GM23338 (cell line): ENCODE measurements at regions not wholly inside any gene's neighbourhood (a gene's known extent, or its start where the extent isn't known, plus 50 kb on each side); places are given as distances from the start of the nearest gene placed in this dataset.

Experiments
- ATAC-seq: fragments of 200-7000 bp; cut with Tn5 transposase; 3 replicates; pipeline ENCODE4 v1.9.1; 2020
- DNase-seq: peaks from one replicate; pipeline ENCODE4 v3.0.0-alpha.2; 2015; ENCODE audit warnings: low spot score
- H2AFZ ChIP-seq: fragments of 200-600 bp; sonication (generic); 2 replicates; pipeline ENCODE4 v1.8.0; 2016; ENCODE audit warnings: antibody characterized with exemption, mild to moderate bottlenecking, moderate library complexity
- H3F3A ChIP-seq: fragments of 200-600 bp; sonication (generic); replicated peaks from 2 replicates; pipeline ENCODE4 v1.8.0; 2017; ENCODE audit warnings: antibody characterized with exemption, mixed run types, low read depth
- H3K27ac ChIP-seq: fragments of 200-600 bp; sonication (generic); 2 replicates; pipeline ENCODE4 v1.6.1; 2016; ENCODE audit warnings: low read depth
- H3K27me3 ChIP-seq: fragments of 200-600 bp; sonication (generic); 2 replicates; pipeline ENCODE4 v1.8.0; 2016; ENCODE audit warnings: mild to moderate bottlenecking, mixed run types, moderate library complexity; ENCODE audit not compliant: insufficient read depth
- H3K36me3 ChIP-seq: fragments of 200-600 bp; sonication (generic); 2 replicates; pipeline ENCODE4 v1.8.0; 2016; ENCODE audit warnings: mild to moderate bottlenecking; ENCODE audit not compliant: insufficient read depth
- H3K4me1 ChIP-seq: fragments of 200-600 bp; sonication (generic); 2 replicates; pipeline ENCODE4 v1.8.0; 2016; ENCODE audit warnings: mild to moderate bottlenecking, moderate library complexity; ENCODE audit not compliant: insufficient read depth
- H3K4me2 ChIP-seq: fragments of 200-600 bp; sonication (generic); 2 replicates; pipeline ENCODE4 v1.7.1; 2017; ENCODE audit warnings: mixed run types
- H3K4me3 ChIP-seq: fragments of 200-600 bp; sonication (generic); 2 replicates; pipeline ENCODE4 v1.6.1; 2016; ENCODE audit warnings: mixed run types
- H3K79me2 ChIP-seq: fragments of 200-600 bp; sonication (generic); replicated peaks from 2 replicates; pipeline ENCODE4 v1.8.0; 2017; ENCODE audit warnings: mild to moderate bottlenecking; ENCODE audit not compliant: insufficient read depth
- H3K9me2 ChIP-seq: fragments of 200-600 bp; sonication (generic); 2 replicates; pipeline ENCODE4 v1.8.0; 2017; ENCODE audit not compliant: insufficient read depth
- H4K20me1 ChIP-seq: fragments of 200-600 bp; sonication (generic); replicated peaks from 2 replicates; pipeline ENCODE4 v1.8.0; 2017; ENCODE audit warnings: mild to moderate bottlenecking; ENCODE audit not compliant: insufficient read depth
- H3K27ac Mint-ChIP-seq: 2 replicates; pipeline ENCODE4 v1.8.0; 2020; ENCODE audit warnings: inconsistent platforms, mild to moderate bottlenecking, moderate library complexity, mixed read lengths
- H3K27me3 Mint-ChIP-seq: 3 replicates; pipeline ENCODE4 v1.8.0; 2022; ENCODE audit warnings: low read depth, mild to moderate bottlenecking, moderate library complexity, mixed read lengths, inconsistent platforms; ENCODE audit not compliant: insufficient read depth, poor library complexity
- H3K36me3 Mint-ChIP-seq: 3 replicates; pipeline ENCODE4 v1.8.0; 2021; ENCODE audit warnings: low read depth, mild to moderate bottlenecking, inconsistent platforms, moderate library complexity, mixed read lengths
- H3K4me1 Mint-ChIP-seq: 3 replicates; pipeline ENCODE4 v1.8.0; 2020; ENCODE audit warnings: mild to moderate bottlenecking, inconsistent platforms, mixed read lengths
- H3K4me3 Mint-ChIP-seq: 3 replicates; pipeline ENCODE4 v1.8.0; 2021; ENCODE audit warnings: moderate library complexity, mild to moderate bottlenecking, inconsistent platforms, mixed read lengths
- H3K9me3 Mint-ChIP-seq: 3 replicates; pipeline ENCODE4 v1.8.0; 2020; ENCODE audit warnings: moderate library complexity, mild to moderate bottlenecking, inconsistent platforms, mixed read lengths
- ETS1 ChIP-seq: IDR thresholded peaks from 2 replicates; pipeline ENCODE4 v1.6.1; 2016; ENCODE audit warnings: antibody characterized with exemption
- EZH2 ChIP-seq: fragments of 200-600 bp; sonication (generic); IDR thresholded peaks from one replicate; pipeline ENCODE4 v1.8.0; 2017; ENCODE audit warnings: antibody characterized with exemption, mild to moderate bottlenecking, low read depth; ENCODE audit not compliant: unreplicated experiment
- EZH2phosphoT487 ChIP-seq: fragments of 200-600 bp; sonication (generic); IDR thresholded peaks from one replicate; pipeline ENCODE4 v1.8.1; 2018; ENCODE audit warnings: antibody characterized with exemption; ENCODE audit not compliant: unreplicated experiment
- JUNB ChIP-seq: IDR thresholded peaks from one replicate; pipeline ENCODE4 v1.6.1; 2016; ENCODE audit warnings: antibody characterized with exemption; ENCODE audit not compliant: unreplicated experiment
- NANOG ChIP-seq: IDR thresholded peaks from 2 replicates; pipeline ENCODE4 v1.6.1; 2016; ENCODE audit warnings: antibody characterized with exemption, borderline replicate concordance
- POLR2AphosphoS5 ChIP-seq: IDR thresholded peaks from 2 replicates; pipeline ENCODE4 v1.6.1; 2016; ENCODE audit warnings: antibody characterized with exemption, low read depth
- REST ChIP-seq: IDR thresholded peaks from one replicate; pipeline ENCODE4 v1.6.1; 2018; ENCODE audit warnings: antibody characterized with exemption; ENCODE audit not compliant: unreplicated experiment
- STAT1 ChIP-seq: IDR thresholded peaks from one replicate; pipeline ENCODE4 v1.6.1; 2016; ENCODE audit warnings: antibody characterized with exemption; ENCODE audit not compliant: unreplicated experiment
- ZNF114 ChIP-seq: fragments of 250-450 bp; sonication (Bioruptor Pico); IDR thresholded peaks from 2 replicates; pipeline ENCODE4 v1.5.0; 2020; ENCODE audit warnings: mild to moderate bottlenecking, moderate library complexity
- ZNF331 ChIP-seq: fragments of 250-450 bp; sonication (Bioruptor Pico); IDR thresholded peaks from 2 replicates; pipeline ENCODE4 v1.5.0; 2020; ENCODE audit warnings: low read depth, mild to moderate bottlenecking, moderate library complexity
- ZNF462 ChIP-seq: fragments of 250-450 bp; sonication (Bioruptor Pico); IDR thresholded peaks from 2 replicates; pipeline ENCODE4 v1.5.0; 2020; ENCODE audit warnings: mild to moderate bottlenecking, moderate library complexity

GRCh38 chr4:18531731-18532130 is 510.2 kb upstream of the LCORL start:
- Mint-ChIP-seq H3K36me3 (no peaks in the 10 kb centered on the region), H3K9me3 (no peaks in the 10 kb centered on the region), H3K27ac (no peak overlapping the region), H3K4me1 (no peaks in the 10 kb centered on the region), H3K27me3 (no peaks in the 10 kb centered on the region), H3K4me3 (no peak overlapping the region)
- H3K9me2 ChIP-seq = 0 out of 2 replicates have a peak, but pooled peaks cover 2% of the 10 kb centered on the region
- no peaks in the 10 kb centered on the region for H3K79me2 ChIP-seq
- no peaks in the 10 kb centered on the region for H4K20me1 ChIP-seq
- TF ChIP-seq POLR2AphosphoS5 (no peak), ZNF462 (no peak), EZH2phosphoT487 (no peak)
- ATAC-seq = no peak
- DNase-seq = no peak
- H3K4me1 ChIP-seq = no peaks in the 10 kb centered on the region
- H3K4me3 ChIP-seq = no peak overlapping the region
- peak overlapping the region; percentile 34; the same call in 1 of the 2 replicates for H2AFZ ChIP-seq
- H3K27ac ChIP-seq = no peak overlapping the region
- H3K27me3 ChIP-seq = no peaks in the 10 kb centered on the region
- H3K4me2 ChIP-seq = no peak overlapping the region
- no peaks in the 10 kb centered on the region for H3K36me3 ChIP-seq
- no peaks in the 10 kb centered on the region for H3F3A ChIP-seq

- no peaks in the 10 kb centered on the region for H3K27me3 ChIP-seq
- H3K36me3 ChIP-seq = no peaks in the 10 kb centered on the region
- no peaks in the 10 kb centered on the region for H3F3A ChIP-seq
- DNase-seq (no peak), ATAC-seq (no peak)
- Mint-ChIP-seq H3K9me3 (no peaks in the 10 kb centered on the region), H3K36me3 (no peaks in the 10 kb centered on the region), H3K4me1 (no peaks in the 10 kb centered on the region), H3K27ac (no peak overlapping the region), H3K27me3 (no peaks in the 10 kb centered on the region), H3K4me3 (no peak overlapping the region)
- no peak overlapping the region for H3K4me2 ChIP-seq
- TF ChIP-seq STAT1 (no peak), ETS1 (no peak), JUNB (no peak), REST (no peak), POLR2AphosphoS5 (no peak), EZH2 (no peak), NANOG (no peak), ZNF331 (CRISPR knock-in tag) (no peak), ZNF114 (no peak)
- H4K20me1 ChIP-seq = no peaks in the 10 kb centered on the region
- no peaks in the 10 kb centered on the region for H3K79me2 ChIP-seq
- no peak overlapping the region for H2AFZ ChIP-seq
- H3K4me3 ChIP-seq = no peak overlapping the region
- no peaks in the 10 kb centered on the region for H3K4me1 ChIP-seq
- no peak overlapping the region for H3K27ac ChIP-seq
- 0 out of 2 replicates have a peak, but pooled peaks cover 2% of the 10 kb centered on the region for H3K9me2 ChIP-seq
Measured at GRCh38 chr4:18529482-18529881, 507.9 kb upstream of the LCORL start.
